Activated CD4-positive, alpha-beta memory T cell treated with anti-CD3 and anti-CD28 coated beads, Interleukin-2, amount 10 ng/mL, durations not matched to agents 7 days and 5 days (primary cell): ENCODE measurements at regions not wholly inside any gene's neighbourhood (a gene's known extent, or its start where the extent isn't known, plus 50 kb on each side); places are given as distances from the start of the nearest gene placed in this dataset.

Experiments used
- CTCF ChIA-PET: fragments of 350-600 bp; sonication (Branson Sonifier 250); formaldehyde crosslinking; loops from one replicate; lab custom pipeline; 2021; ENCODE audit warnings: antibody characterized with exemption, inconsistent platforms; lab: Charles Lee
- POLR2A ChIA-PET: fragments of 350-600 bp; sonication (Branson Sonifier 250); formaldehyde crosslinking; loops from one replicate; lab custom pipeline; 2021; ENCODE audit warnings: antibody characterized with exemption; lab: Charles Lee
- DNase-seq: peaks from one replicate; pipeline ENCODE4 v3.0.0-alpha.2; 2020
- H3K27ac Mint-ChIP-seq: one replicate; pipeline ENCODE4 v1.8.0; 2021; ENCODE audit warnings: mild to moderate bottlenecking, mixed read lengths
- H3K27me3 Mint-ChIP-seq: one replicate; pipeline ENCODE4 v1.8.0; 2021; ENCODE audit warnings: mixed read lengths
- H3K36me3 Mint-ChIP-seq: one replicate; pipeline ENCODE4 v1.8.0; 2021; ENCODE audit warnings: low read depth, mixed read lengths
- H3K4me1 Mint-ChIP-seq: one replicate; pipeline ENCODE4 v1.8.0; 2021; ENCODE audit warnings: mixed read lengths
- H3K4me3 Mint-ChIP-seq: one replicate; pipeline ENCODE4 v1.8.0; 2021; ENCODE audit warnings: mild to moderate bottlenecking, mixed read lengths
- H3K9me3 Mint-ChIP-seq: one replicate; pipeline ENCODE4 v1.8.0; 2021; ENCODE audit warnings: mixed read lengths

GRCh38 chr5:17690473-17690872, 56.2 kb downstream of the TAF11L14 start:
- H3K9me3 Mint-ChIP-seq = peaks cover 20% of the 10 kb centered on the region
- DNase-seq = no peak
- CTCF ChIA-PET = no interaction called here
- no peak overlapping the region for H3K4me3 Mint-ChIP-seq
- POLR2A ChIA-PET = no interaction called here
- H3K27ac Mint-ChIP-seq = no peak overlapping the region
- H3K4me1 Mint-ChIP-seq = no peaks in the 10 kb centered on the region
- H3K36me3 Mint-ChIP-seq = no peaks in the 10 kb centered on the region
- no peaks in the 10 kb centered on the region for H3K27me3 Mint-ChIP-seq

- no peak overlapping the region for H3K4me3 Mint-ChIP-seq
- H3K36me3 Mint-ChIP-seq = no peaks in the 10 kb centered on the region
- H3K27me3 Mint-ChIP-seq = no peaks in the 10 kb centered on the region
- ChIA-PET POLR2A (no interaction called here), CTCF (no interaction called here)
- DNase-seq = no peak
- peaks cover 16% of the 10 kb centered on the region for H3K9me3 Mint-ChIP-seq
- no peak overlapping the region for H3K27ac Mint-ChIP-seq
- H3K4me1 Mint-ChIP-seq = no peaks in the 10 kb centered on the region
Observed at GRCh38 chr5:17691762-17692161, 57.5 kb downstream of the TAF11L14 start.

- Mint-ChIP-seq H3K36me3 (no peaks in the 10 kb centered on the region), H3K4me3 (no peak overlapping the region), H3K27me3 (no peaks in the 10 kb centered on the region), H3K9me3 (peaks cover 19% of the 10 kb centered on the region), H3K4me1 (no peaks in the 10 kb centered on the region), H3K27ac (no peak overlapping the region)
- POLR2A ChIA-PET = no interaction called here
- CTCF ChIA-PET = no interaction called here
- no peak for DNase-seq
Observed at GRCh38 chr5:17694371-17694770, 60.1 kb downstream of the TAF11L14 start.

- CTCF ChIA-PET = no interaction called here
Observed at GRCh38 chr5:17694914-17695313, 60.7 kb downstream of the TAF11L14 start.

GRCh38 chr5:17696627-17697026, 62.4 kb downstream of the TAF11L14 start:
- CTCF ChIA-PET = no interaction called here
- Mint-ChIP-seq H3K36me3 (no peaks in the 10 kb centered on the region), H3K27me3 (no peaks in the 10 kb centered on the region), H3K4me3 (no peak overlapping the region), H3K9me3 (peaks cover 26% of the 10 kb centered on the region), H3K4me1 (no peaks in the 10 kb centered on the region), H3K27ac (no peak overlapping the region)
- POLR2A ChIA-PET = no interaction called here
- DNase-seq = no peak

More at GRCh38 chr5:17694914-17695313, 60.7 kb downstream of the TAF11L14 start:
- Mint-ChIP-seq H3K4me3 (no peak overlapping the region), H3K36me3 (no peaks in the 10 kb centered on the region), H3K4me1 (no peaks in the 10 kb centered on the region), H3K27me3 (no peaks in the 10 kb centered on the region), H3K27ac (no peak overlapping the region), H3K9me3 (peaks cover 20% of the 10 kb centered on the region)
- POLR2A ChIA-PET = no interaction called here
- no peak for DNase-seq

- no peaks in the 10 kb centered on the region for H3K4me1 Mint-ChIP-seq
- no peaks in the 10 kb centered on the region for H3K27me3 Mint-ChIP-seq
- no peak overlapping the region for H3K4me3 Mint-ChIP-seq
- peaks cover 21% of the 10 kb centered on the region for H3K9me3 Mint-ChIP-seq
- DNase-seq = no peak
- no peak overlapping the region for H3K27ac Mint-ChIP-seq
- ChIA-PET CTCF (no interaction called here), POLR2A (no interaction called here)
- no peaks in the 10 kb centered on the region for H3K36me3 Mint-ChIP-seq
Observed at GRCh38 chr5:17697671-17698070, 63.4 kb downstream of the TAF11L14 start.

GRCh38 chr5:17709011-17709710, 74.9 kb downstream of the TAF11L14 start:
- no peak for DNase-seq
- H3K36me3 Mint-ChIP-seq = no peaks in the 10 kb centered on the region
- H3K27ac Mint-ChIP-seq = no peak overlapping the region
- H3K4me1 Mint-ChIP-seq = no peaks in the 10 kb centered on the region
- no peak overlapping the region for H3K4me3 Mint-ChIP-seq
- peaks cover 11% of the 10 kb centered on the region for H3K9me3 Mint-ChIP-seq
- CTCF ChIA-PET = no interaction called here
- POLR2A ChIA-PET = no interaction called here
- H3K27me3 Mint-ChIP-seq = no peaks in the 10 kb centered on the region

GRCh38 chr5:17713301-17713700, 79.0 kb downstream of the TAF11L14 start:
- Mint-ChIP-seq H3K4me1 (no peaks in the 10 kb centered on the region), H3K4me3 (no peak overlapping the region), H3K27ac (no peak overlapping the region), H3K36me3 (no peaks in the 10 kb centered on the region), H3K9me3 (peaks cover 26% of the 10 kb centered on the region), H3K27me3 (no peaks in the 10 kb centered on the region)
- no peak for DNase-seq
- CTCF ChIA-PET = no interaction called here
- POLR2A ChIA-PET = no interaction called here

- Mint-ChIP-seq H3K36me3 (no peaks in the 10 kb centered on the region), H3K4me3 (no peak overlapping the region), H3K27ac (no peak overlapping the region), H3K27me3 (no peaks in the 10 kb centered on the region), H3K4me1 (no peaks in the 10 kb centered on the region), H3K9me3 (peaks cover 27% of the 10 kb centered on the region)
- POLR2A ChIA-PET = no interaction called here
- CTCF ChIA-PET = no interaction called here
- no peak for DNase-seq
Observed at GRCh38 chr5:17714186-17714585, 79.9 kb downstream of the TAF11L14 start.

- Mint-ChIP-seq H3K27me3 (no peaks in the 10 kb centered on the region), H3K27ac (no peak overlapping the region), H3K9me3 (peaks cover 24% of the 10 kb centered on the region), H3K4me1 (no peaks in the 10 kb centered on the region), H3K36me3 (no peaks in the 10 kb centered on the region), H3K4me3 (no peak overlapping the region)
- POLR2A ChIA-PET = no interaction called here
- CTCF ChIA-PET = no interaction called here
- no peak for DNase-seq
Observed at GRCh38 chr5:17719592-17719991, 85.3 kb downstream of the TAF11L14 start.

- POLR2A ChIA-PET = no interaction called here
- Mint-ChIP-seq H3K27me3 (no peaks in the 10 kb centered on the region), H3K4me3 (no peak overlapping the region), H3K4me1 (no peaks in the 10 kb centered on the region), H3K36me3 (no peaks in the 10 kb centered on the region), H3K27ac (no peak overlapping the region), H3K9me3 (peaks cover 22% of the 10 kb centered on the region)
- CTCF ChIA-PET = no interaction called here
- no peak for DNase-seq
Observed at GRCh38 chr5:17720071-17720470, 85.8 kb downstream of the TAF11L14 start.

GRCh38 chr5:17723876-17724275, 89.6 kb downstream of the TAF11L14 start:
- Mint-ChIP-seq H3K4me1 (no peaks in the 10 kb centered on the region), H3K36me3 (no peaks in the 10 kb centered on the region), H3K27me3 (no peaks in the 10 kb centered on the region), H3K9me3 (peaks cover 9% of the 10 kb centered on the region), H3K4me3 (no peak overlapping the region), H3K27ac (no peak overlapping the region)
- DNase-seq = no peak
- ChIA-PET CTCF (no interaction called here), POLR2A (no interaction called here)

GRCh38 chr5:17727098-17727497, 92.8 kb downstream of the TAF11L14 start:
- DNase-seq = no peak
- ChIA-PET POLR2A (no interaction called here), CTCF (no interaction called here)
- H3K9me3 Mint-ChIP-seq = peaks cover 2% of the 10 kb centered on the region
- no peak overlapping the region for H3K27ac Mint-ChIP-seq
- H3K27me3 Mint-ChIP-seq = no peaks in the 10 kb centered on the region
- no peaks in the 10 kb centered on the region for H3K36me3 Mint-ChIP-seq
- no peaks in the 10 kb centered on the region for H3K4me1 Mint-ChIP-seq
- no peak overlapping the region for H3K4me3 Mint-ChIP-seq

- Mint-ChIP-seq H3K4me1 (no peaks in the 10 kb centered on the region), H3K9me3 (peaks cover 2% of the 10 kb centered on the region), H3K27ac (no peak overlapping the region), H3K36me3 (no peaks in the 10 kb centered on the region), H3K4me3 (no peak overlapping the region), H3K27me3 (no peaks in the 10 kb centered on the region)
- POLR2A ChIA-PET = no interaction called here
- no peak for DNase-seq
- CTCF ChIA-PET = no interaction called here
Observed at GRCh38 chr5:17730421-17730820, 96.2 kb downstream of the TAF11L14 start.
